ENCODE measurements at regions not wholly inside any gene's neighbourhood (a gene's known extent, or its start where the extent isn't known, plus 50 kb on each side); places are given as distances from the start of the nearest gene placed in this dataset.

DNA sequence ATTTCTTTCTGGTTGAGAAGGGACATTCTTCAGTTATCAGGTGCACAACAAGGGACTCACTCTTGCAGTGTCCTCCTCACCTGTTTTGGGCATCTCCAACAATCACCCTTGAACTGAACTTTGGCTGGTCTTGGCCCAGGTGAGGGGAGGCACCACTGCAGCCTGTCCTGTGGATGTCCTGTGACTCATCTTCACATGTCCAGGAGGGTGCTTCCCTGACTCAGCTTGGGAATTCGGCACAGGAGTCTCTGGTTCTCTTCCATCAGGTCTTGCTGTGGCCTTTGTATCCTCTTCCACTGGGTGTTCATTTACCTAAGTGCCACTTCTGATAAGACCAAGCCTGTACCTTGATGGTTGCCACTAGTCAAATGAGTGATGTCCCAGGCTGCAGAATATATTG, 196.7 kb upstream of the MKI67 start:
- DNase-seq (ENCODE audit: extremely low read depth, low read depth) = no peak
- TF ChIP-seq, protein P1, sequence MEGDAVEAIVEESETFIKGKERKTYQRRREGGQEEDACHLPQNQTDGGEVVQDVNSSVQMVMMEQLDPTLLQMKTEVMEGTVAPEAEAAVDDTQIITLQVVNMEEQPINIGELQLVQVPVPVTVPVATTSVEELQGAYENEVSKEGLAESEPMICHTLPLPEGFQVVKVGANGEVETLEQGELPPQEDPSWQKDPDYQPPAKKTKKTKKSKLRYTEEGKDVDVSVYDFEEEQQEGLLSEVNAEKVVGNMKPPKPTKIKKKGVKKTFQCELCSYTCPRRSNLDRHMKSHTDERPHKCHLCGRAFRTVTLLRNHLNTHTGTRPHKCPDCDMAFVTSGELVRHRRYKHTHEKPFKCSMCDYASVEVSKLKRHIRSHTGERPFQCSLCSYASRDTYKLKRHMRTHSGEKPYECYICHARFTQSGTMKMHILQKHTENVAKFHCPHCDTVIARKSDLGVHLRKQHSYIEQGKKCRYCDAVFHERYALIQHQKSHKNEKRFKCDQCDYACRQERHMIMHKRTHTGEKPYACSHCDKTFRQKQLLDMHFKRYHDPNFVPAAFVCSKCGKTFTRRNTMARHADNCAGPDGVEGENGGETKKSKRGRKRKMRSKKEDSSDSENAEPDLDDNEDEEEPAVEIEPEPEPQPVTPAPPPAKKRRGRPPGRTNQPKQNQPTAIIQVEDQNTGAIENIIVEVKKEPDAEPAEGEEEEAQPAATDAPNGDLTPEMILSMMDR (IDR thresholded peaks at IDR 0.05; ENCODE audit: low read depth, low read length) = no peak

DNA sequence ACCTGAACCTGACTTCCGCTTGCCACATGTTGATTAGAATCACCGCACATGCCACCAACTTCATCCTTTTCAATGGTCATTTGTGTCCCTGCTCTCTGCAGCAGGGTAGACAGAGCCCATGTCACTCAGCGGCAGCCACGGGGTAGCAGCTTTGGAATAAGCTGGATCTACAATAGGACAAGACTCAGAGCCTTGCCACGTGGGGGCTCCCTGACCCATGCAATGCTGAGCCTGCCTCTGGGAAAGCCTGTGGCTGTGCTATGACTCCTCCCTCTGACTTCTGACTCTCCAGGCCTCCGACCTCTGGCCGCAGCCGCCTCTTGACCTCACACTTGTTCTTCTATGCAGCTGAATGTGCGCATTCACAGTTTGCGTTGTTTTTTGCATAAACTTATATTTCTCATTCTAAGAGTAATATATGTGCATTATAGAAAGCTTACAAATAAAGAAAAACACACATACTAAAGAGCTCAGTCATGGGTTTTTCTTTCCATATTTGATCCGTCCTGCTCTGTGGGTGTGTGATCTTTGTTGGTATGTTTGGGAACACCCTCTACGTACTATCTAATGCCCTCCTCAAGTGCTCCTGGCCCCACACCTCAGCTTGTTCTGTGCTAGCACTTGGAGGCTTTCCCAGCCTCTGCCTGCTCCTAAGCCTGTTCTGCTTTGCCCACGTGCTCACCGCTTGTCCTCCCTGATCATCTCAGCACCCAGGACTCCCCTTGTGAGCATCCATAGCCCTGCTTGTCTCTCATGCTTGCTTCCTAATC, 198.0 kb upstream of the MKI67 start:
- no peak for DNase-seq (ENCODE audit: extremely low read depth, low read depth)
- TF ChIP-seq, protein P1 (IDR thresholded peaks at IDR 0.05; ENCODE audit: low read depth, low read length) = no peak

DNA sequence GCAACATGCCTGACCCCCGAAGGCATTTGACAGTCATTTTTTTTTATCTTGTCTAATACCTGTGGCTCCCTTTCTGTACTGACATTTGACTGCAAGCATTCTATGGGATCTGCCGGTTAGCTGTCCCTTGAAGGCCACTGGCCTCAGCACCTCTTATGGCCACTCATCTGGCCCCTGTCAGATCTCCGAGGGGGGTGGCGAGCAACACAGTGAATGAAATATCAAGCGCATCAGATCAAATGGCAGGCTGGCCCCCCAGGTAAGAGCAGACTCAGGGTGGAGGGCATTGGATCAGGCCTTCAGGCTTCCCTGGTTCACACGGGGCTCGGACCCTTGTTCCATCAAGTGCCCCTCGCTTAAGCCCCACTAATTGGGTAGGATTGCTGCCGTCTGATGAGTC, 199.6 kb upstream of the MKI67 start:
- TF ChIP-seq, protein P1 (IDR thresholded peaks at IDR 0.05; ENCODE audit: low read depth, low read length) = no peak
- DNase-seq (ENCODE audit: extremely low read depth, low read depth) = no peak

DNA sequence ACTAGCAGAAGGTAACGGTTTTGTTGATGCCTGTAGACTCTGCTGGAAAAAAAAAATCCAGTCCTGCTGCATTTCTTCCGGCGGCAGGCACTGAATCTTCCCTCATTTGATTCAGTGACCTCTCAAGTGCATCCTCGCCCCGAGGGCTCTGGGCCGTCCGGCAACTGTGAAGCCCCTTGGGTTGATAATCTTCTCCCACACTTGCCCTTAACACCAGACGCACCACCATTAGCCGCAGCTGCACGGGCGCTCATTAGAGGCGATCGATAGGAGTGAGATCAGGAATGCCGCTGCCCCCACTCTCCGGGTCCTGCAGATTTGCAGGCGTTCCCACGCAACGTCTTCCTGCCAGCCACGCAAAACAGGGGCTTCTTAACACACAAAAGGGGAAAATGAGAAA, 200.0 kb upstream of the MKI67 start:
- TF ChIP-seq, protein P1 (IDR thresholded peaks at IDR 0.05; ENCODE audit: low read depth, low read length) = no peak

DNA sequence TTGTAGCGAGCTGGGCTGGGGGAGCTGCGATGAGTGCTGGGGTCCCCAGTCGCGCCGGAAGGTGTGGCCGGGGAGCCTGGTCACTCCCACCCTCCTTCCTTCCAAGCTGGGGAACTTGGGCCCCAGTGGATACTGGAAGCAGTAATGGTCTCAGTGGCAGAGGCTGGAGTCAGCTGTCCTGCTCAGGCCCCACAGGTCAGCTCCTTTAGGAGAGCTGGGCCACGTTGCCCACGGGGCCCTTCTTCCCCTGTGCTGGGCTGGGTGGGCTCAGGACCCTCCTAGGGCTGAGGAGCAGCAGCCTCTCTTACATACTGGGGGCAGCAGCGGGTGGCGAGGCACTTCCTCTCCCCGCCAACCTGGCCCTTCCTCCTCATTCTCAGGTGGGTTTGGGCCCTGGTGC, 200.6 kb upstream of the MKI67 start:
- TF ChIP-seq, protein P1 (IDR thresholded peaks at IDR 0.05; ENCODE audit: low read depth, low read length) = no peak
- DNase-seq (ENCODE audit: extremely low read depth, low read depth) = no peak

More for the DNA sequence above, 200.0 kb upstream of the MKI67 start:
- DNase-seq (ENCODE audit: extremely low read depth, low read depth) = no peak

DNA sequence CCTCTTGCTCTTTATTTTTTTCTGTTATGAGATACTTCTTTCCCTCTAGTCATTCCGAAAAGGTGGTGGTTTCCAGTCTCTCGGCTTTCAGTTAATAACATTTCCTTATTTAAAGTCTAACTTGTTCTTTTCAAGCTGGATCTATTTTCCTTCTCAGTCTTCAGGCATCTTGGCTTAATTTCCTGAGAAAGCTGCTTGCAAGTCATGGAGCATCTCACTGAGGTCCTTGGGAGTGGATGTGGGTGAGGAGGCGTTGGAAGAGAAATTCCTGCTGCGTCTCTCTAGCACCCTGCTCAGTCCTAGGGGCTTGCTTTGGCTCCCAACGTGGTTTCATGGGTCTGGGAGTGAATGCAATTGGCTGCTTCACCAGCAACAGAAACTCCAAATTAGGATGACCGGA, 210.2 kb upstream of the MKI67 start:
- TF ChIP-seq, protein P1 (IDR thresholded peaks at IDR 0.05; ENCODE audit: low read depth, low read length) = no peak
- no peak for DNase-seq (ENCODE audit: extremely low read depth, low read depth)

DNA sequence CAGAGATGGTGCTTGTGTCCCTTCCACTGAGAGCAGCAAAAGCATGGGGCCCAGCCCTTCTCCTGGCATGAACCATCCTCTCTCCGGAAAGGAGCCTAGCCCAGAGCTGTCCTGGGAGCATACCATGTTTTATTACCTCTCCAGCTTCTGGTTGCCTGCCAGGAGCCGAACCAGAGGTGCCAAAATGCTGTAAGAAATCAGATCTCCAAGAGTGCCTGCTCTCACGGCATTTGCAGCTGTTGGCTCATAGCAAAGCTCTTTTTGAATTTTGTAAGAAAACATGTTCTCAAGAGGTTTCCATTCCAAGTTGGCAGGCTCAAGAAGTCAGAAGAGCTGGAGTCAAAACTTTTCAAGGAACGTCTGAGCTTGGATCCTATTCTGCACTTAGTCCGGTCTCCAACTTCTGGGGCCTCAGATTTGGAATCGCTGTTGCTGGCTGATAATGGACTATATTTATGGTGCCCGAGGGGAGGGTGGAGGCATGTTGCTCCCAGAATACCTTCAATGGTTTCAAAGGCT, 211.7 kb upstream of the MKI67 start:
- TF ChIP-seq, protein P1 (IDR thresholded peaks at IDR 0.05; ENCODE audit: low read depth, low read length) = no peak
- DNase-seq (ENCODE audit: extremely low read depth, low read depth) = no peak
